MM.1S (cell line): ENCODE measurements at regions not wholly inside any gene's neighbourhood (a gene's known extent, or its start where the extent isn't known, plus 50 kb on each side); places are given as distances from the start of the nearest gene placed in this dataset.

Experiments used
- CTCF ChIP-seq: fragments of 300-600 bp; sonication (generic); IDR thresholded peaks from 2 replicates; pipeline ENCODE4 v1.5.1; 2016; ENCODE audit warnings: antibody characterized with exemption, low read length, mixed read lengths
- EZH2 ChIP-seq: fragments of 300-600 bp; sonication (generic); optimal IDR thresholded peaks from 2 replicates; pipeline ENCODE3; 2017; ENCODE audit warnings: low read depth, mild to moderate bottlenecking, antibody characterized with exemption, low read length, mixed read lengths
- EZH2phosphoT487 ChIP-seq: fragments of 300-600 bp; sonication (generic); IDR thresholded peaks from 2 replicates; pipeline ENCODE4 v1.6.1; 2018; ENCODE audit warnings: antibody characterized with exemption, low read length

DNA sequence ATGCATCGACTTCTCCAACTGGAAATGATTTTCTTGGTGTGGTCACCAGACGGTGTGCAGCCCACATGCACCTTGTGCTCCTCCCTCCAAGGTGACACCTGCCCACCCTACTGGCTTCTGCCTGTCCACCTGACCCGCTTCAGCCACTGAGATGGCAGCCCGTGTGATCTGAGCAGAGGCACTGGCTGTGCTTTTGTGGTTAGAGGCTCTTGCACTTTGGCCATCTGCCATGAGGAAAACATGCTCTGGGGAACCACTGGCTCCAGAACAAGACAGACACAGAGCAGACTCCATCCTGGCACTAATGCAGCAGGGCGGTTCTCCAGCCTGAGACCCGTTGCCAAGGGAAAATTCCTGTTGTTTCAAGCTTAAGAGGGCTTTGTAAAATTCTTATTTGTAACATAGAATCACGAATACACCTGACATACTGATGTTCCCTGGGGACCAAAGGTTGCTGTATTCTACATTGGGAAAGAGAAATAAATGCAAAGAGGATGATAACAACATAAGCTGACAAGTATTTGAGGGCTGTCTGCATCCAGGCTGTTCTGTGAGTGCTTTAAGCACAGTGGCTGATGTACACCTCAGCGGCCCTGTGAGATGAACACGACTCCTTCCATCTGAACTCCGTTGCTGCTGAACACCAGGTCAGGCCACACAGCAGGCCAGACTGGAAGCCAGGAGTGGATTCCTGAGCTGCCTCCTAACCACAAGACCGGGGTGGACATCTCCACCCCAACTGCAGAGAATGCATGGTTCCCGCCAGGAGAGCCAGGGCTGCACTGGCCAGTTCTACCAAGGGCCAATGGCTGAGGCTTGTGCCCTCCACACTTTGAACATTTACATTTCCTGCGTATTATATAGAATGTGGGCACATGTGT lies 820.4 kb downstream of the GALR1 start:
- TF ChIP-seq CTCF (no peak), EZH2phosphoT487 (no peak), EZH2 (no peak)
